NCI-H460 (cell line): ENCODE measurements at regions not wholly inside any gene's neighbourhood (a gene's known extent, or its start where the extent isn't known, plus 50 kb on each side); places are given as distances from the start of the nearest gene placed in this dataset.
"Not testable (repeated sequence)": the region's sequence is repeated elsewhere in the genome, so short reads cannot be mapped to it uniquely, and the experiment has no call there.

Source experiments
- DNase-seq: peaks from one replicate; pipeline ENCODE4 v3.0.0-alpha.2; 2016; ENCODE audit warnings: low read depth; ENCODE audit errors: extremely low read depth

DNA sequence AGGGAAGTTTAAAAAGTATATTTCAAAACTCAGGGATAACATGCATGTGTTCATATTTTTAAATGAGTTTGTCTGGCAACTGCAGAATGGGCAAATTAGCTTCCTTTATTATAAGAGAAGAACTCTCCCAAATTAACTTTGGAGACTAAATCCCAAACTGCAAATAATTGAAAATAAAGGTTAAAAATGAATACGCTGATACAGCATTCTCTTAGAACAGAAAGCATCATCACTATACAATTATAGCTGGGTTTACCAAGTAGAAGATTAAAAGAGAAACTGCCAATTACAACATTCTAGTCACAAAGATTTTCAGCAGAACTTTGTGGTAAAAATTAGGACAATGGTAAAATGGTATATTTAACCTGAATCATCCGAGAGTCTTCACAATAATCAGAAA is 73.3 kb downstream of the OLFM4 start:
- no peak for DNase-seq

DNA sequence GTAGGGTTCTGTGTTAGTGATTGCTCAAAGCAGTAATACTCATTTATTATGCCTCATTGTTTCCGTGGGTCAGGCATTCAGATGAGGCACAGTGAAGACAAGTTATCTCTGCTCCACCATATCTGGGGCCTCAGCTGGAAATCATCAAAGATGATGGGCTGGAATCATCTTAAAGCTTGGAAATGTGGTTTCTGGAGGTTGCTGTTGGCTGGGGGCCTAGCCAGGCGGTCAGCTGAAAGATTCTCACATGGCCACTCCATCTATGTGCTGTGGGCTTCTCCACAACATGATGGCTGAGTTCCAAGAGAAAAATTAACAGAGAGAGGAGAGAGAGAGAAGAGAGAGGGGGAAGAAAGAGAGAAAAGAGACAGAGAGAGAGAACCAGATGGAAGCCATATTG is 75.5 kb downstream of the OLFM4 start:
- DNase-seq: no peak

- no peak for DNase-seq
Measured at GRCh38 chr13:53105477-53105876, 76.9 kb downstream of the OLFM4 start.

GRCh38 chr13:53105890-53106289 is 77.3 kb downstream of the OLFM4 start:
- DNase-seq: no peak

GRCh38 chr13:53110181-53110580 is 81.6 kb downstream of the OLFM4 start:
- DNase-seq: no peak

- no peak for DNase-seq
Measured at GRCh38 chr13:53110614-53111013, 82.0 kb downstream of the OLFM4 start.

DNA sequence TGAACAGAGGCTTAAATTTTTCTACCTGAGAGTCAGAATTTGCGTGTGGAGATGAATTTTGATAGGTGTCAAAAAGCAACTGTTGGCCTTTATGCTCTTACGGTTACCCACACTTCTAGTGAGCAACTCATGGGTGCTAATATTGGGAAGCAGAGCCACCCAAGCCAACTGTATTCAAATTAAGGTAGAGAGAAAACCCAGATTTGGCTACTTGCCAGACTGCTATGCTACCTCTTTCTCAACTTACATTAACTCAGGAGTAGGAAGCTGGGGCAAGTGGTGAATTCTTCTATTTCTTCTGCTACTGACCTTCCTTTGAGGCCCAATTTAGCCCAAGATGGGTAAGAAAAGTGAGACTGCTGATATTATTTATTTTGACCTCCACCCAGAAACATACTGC is 83.9 kb downstream of the OLFM4 start:
- no peak for DNase-seq

DNA sequence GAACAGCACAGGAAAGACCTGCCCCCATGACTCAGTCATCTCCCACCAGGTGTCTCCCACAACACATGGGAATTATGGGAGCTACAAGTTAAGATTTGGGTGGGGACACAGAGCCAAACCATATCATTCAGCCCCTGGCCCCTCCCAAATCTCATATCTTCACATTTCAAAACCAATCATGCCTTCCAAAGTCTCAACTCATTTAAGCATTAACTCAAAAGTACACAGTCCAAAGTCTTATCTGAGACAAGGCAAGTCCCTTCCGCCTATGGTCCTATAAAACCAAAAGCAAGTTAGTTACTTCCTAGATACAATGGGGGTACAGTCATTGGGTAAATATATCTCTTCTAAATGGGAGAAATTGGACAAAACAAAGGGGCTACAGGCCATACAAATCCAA is 88.4 kb downstream of the OLFM4 start:
- not testable (repeated sequence) for DNase-seq

DNA sequence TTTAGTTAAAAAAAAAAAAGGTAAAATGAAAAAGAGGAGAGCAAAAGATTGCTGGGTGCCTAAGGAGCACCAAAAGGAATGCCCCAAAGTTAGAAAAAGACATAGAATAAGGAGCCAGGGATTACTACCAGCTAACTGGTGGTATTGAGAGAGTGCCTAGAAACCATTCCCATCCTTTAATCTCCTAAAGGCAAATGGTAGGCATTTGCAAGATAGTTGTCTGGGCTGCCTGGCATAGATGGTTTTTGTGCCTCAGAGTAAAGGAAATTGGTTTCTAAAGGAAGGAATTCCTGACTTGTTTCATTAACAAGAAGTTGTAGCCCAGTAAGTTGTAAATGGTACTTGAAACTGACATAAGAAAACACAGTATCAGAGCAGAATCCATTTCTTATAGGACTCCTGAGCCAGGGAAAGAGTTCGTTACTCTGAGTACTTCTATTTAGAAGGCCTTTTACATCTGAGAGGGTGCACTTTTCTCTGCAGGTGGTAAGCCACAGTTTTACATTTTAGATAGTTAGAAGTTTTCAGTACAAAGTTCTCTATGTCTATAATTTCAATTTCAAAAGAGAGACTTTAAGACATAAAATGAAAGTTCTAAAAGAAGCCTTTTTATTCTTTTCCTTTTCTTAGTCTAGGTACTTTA is 92.6 kb downstream of the OLFM4 start:
- DNase-seq: no peak

DNA sequence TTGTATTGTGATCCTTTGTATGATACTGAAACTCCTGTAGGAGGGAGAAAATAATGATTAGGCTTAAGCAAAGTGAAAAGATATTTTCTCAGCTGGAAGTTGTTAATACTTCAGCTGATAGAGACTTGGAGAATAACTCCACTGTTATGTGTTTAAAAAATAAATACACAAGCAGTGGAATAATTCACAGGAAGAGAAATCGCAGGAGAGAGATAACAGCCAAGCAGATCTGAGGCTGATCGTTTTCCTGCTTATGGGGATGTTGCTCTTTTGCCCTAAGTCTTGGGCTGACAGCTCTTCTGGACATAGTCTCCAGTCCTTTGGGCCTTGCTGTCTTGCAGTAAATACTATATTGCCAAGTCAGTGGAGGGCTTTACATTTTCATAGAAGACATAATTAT is 93.3 kb downstream of the OLFM4 start:
- no peak for DNase-seq

DNA sequence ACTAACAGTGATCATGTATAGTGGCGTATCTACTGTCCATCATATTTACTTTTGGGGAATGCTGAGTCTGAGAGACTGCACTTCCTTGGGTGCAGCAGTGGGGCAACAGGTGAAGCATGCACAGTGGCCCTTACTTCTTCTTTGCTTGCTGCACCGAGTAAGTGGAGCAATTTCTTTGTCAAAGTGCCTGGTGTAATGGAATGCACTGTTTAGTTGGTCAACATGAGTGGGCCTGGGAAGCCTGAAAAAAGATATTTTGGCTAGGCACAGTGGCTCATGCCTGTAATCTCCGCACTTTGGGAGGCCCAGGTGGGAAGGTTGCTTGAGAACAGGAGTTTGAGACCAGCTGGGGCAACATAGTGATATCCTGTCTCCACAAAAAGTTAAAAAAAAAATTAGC is 94.9 kb downstream of the OLFM4 start:
- no peak for DNase-seq

DNA sequence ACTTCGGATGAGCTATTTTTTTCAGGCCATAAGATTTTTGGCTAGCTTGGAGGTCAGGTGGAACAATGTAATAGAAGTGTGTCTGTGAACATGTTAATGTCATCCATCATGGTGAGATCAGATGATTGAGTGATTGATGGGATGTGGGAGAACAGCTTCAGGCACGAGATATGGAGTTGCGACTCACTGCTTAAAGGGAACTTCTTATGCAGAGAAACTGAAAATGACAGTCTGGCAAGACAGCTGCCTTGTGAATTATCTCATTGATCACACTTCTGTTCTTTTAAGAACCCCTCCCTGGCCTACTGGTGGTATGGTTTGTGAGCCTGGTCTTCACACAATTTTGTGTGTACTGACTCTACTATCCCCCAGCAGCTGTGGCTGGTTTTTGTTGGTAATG is 96.0 kb downstream of the OLFM4 start:
- DNase-seq: no peak

DNA sequence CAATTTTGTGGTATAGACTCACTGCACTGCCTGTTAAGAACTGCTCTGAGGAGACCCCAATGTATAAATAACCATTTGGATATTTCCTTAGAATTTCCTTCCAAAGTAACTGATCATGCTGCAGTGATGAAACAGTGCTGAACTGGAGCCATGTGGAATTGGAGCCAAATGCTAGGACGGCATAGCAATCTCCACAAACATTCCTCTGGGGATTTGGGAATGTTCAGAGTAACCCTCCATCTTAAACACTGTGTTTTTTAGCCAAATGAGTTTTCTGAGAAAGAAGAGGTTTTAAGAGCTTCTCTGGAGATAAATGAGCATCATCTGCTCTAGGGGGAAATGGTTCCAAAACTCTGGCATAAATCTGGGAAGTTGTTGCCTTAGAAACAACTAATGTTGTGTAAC is 98.2 kb downstream of the OLFM4 start:
- DNase-seq: no peak

GRCh38 chr13:53127373-53127772 is 98.8 kb downstream of the OLFM4 start:
- no peak for DNase-seq

DNA sequence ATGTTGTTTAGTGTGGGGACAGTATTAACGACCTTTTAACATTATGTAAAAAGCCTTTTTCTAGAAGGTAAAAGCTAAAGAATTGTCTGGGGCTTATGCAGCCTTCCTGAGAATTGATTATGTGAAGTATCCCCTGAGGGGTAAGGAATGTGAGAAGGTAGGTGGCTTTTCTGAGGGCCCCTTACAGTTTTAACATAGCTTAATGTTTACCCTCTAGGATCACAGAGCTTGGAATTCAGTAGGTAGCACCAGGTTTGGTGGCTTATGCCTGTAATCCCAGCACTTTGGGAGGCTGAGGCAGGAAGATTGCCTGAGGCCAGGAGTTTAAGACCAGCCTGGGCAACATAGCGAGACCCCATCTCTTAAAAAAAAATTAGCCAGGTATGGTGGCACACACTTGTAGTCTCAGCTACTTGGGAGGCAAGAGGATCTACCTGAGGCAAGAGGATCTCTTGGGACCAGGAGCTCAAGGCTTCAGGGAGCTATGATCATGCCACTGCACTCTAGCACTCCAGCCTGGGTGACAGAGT is 101.3 kb downstream of the OLFM4 start:
- no peak for DNase-seq

- no peak for DNase-seq
Measured at GRCh38 chr13:53131361-53131760, 102.7 kb downstream of the OLFM4 start.

- no peak for DNase-seq
Measured at GRCh38 chr13:53135301-53135700, 106.7 kb downstream of the OLFM4 start.

DNA sequence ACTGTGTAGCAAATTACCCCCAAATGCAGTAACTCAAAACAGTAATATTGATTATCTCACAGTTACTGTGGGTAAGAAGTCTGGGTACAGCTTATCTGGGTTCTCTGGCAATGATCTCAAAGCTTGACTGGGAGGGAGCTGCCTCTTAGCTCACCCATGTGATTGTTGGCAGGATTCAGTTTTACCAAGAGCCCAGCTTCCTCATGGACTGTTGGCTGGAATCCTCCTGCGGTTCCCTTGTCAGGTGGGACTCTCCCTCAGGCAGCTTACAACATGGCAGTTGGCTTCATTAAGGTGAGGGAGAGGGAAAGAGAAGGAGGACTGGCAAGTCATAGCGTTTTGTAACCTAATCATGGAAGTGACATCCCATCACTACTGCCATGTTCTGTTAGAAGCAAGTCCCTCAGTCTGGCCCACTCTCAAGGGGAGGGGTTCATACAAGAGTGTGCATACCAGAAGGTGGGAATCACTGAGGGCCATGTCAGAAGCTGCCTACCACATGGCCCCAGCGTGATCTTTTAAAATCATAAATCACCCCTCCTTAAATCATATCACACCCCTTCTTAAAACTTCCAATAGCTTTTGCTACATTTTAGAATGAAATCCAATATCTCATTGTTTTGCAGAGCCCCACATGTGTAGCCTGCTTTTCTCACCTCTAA is 108.1 kb downstream of the OLFM4 start:
- no peak for DNase-seq

GRCh38 chr13:53137779-53138178 is 109.2 kb downstream of the OLFM4 start:
- DNase-seq: no peak

GRCh38 chr13:53138376-53139036 is 109.9 kb downstream of the OLFM4 start:
- no peak for DNase-seq

DNA sequence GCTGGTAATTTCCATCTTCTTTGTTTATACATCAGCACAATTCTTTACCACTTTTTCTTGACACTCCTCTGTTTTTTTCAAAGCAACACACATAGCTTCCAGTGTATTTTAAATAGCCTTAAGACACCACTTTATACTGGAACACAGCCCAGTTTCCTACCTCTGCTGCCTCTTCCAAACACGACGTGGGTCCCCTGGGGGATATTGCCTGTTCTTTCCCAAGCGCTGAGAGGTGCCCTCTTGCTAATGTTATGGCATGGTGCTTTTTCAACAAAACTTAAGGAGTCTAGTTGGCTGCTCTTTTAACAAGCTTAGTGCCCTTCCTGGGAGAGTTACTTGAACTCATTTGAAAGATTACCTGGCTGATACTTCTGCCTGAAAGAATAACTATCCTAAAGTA is 112.7 kb downstream of the OLFM4 start:
- no peak for DNase-seq

- DNase-seq: no peak
Measured at GRCh38 chr13:53142306-53142705, 113.7 kb downstream of the OLFM4 start.
